NT2/D1 (cell line): ENCODE measurements at regions not wholly inside any gene's neighbourhood (a gene's known extent, or its start where the extent isn't known, plus 50 kb on each side); places are given as distances from the start of the nearest gene placed in this dataset.

Experiments
- SUZ12 ChIP-seq: IDR thresholded peaks from 2 replicates; pipeline ENCODE4 v1.6.1; 2011; ENCODE audit not compliant: insufficient read length, insufficient read depth; ENCODE audit errors: extremely low read depth
- ZNF274 ChIP-seq: IDR thresholded peaks from 2 replicates; pipeline ENCODE4 v1.6.1; 2011; ENCODE audit warnings: mild to moderate bottlenecking, low read depth, low read length

- no peak for TF ChIP-seq SUZ12
- no peak for TF ChIP-seq ZNF274
Measured at GRCh38 chr5:105922574-105922973, 1748.2 kb downstream of the EFNA5 start.
